Endodermal cell (in vitro differentiated cells): ENCODE measurements at regions not wholly inside any gene's neighbourhood (a gene's known extent, or its start where the extent isn't known, plus 50 kb on each side); places are given as distances from the start of the nearest gene placed in this dataset.
A peak's percentile ranks its signal among the peaks of the same experiment; 100 is the strongest.

Experiments used
- DNase-seq: peaks from one replicate; pipeline ENCODE4 v3.0.0-alpha.2; 2017
- H3K27ac ChIP-seq: 2 replicates; pipeline ENCODE4 v1.5.1; 2013; ENCODE audit warnings: mild to moderate bottlenecking, low read depth, low read length, moderate library complexity
- H3K27me3 ChIP-seq: 2 replicates; pipeline ENCODE4 v1.6.1; 2013; ENCODE audit warnings: mild to moderate bottlenecking, low read length, moderate library complexity; ENCODE audit not compliant: insufficient read depth, control insufficient read depth, poor library complexity, severe bottlenecking
- H3K36me3 ChIP-seq: 2 replicates; pipeline ENCODE4 v1.7.0; 2013; ENCODE audit warnings: mild to moderate bottlenecking, low read length, moderate library complexity; ENCODE audit not compliant: control insufficient read depth, insufficient read depth
- H3K4me1 ChIP-seq: one replicate; pipeline ENCODE4 v1.7.0; 2013; ENCODE audit warnings: low read length; ENCODE audit not compliant: control insufficient read depth, insufficient read depth
- H3K4me3 ChIP-seq: 2 replicates; pipeline ENCODE4 v1.5.1; 2013; ENCODE audit warnings: mild to moderate bottlenecking, low read length, moderate library complexity
- H3K9ac ChIP-seq: 2 replicates; pipeline ENCODE4 v1.6.1; 2013; ENCODE audit warnings: mild to moderate bottlenecking, low read length, moderate library complexity; ENCODE audit not compliant: poor library complexity, severe bottlenecking; ENCODE audit errors: extremely low read depth
- H3K9me3 ChIP-seq: 2 replicates; pipeline ENCODE4 v1.6.1; 2013; ENCODE audit warnings: mild to moderate bottlenecking, low read length, moderate library complexity; ENCODE audit not compliant: control insufficient read depth
- H3K27ac Mint-ChIP-seq: 2 replicates; pipeline ENCODE4 v1.8.0; 2020; ENCODE audit warnings: mixed read lengths
- H3K27me3 Mint-ChIP-seq: 2 replicates; pipeline ENCODE4 v1.8.0; 2021; ENCODE audit warnings: mild to moderate bottlenecking, mixed read lengths; ENCODE audit not compliant: insufficient read depth
- H3K36me3 Mint-ChIP-seq: 2 replicates; pipeline ENCODE4 v1.8.0; 2020; ENCODE audit warnings: low read depth, mixed read lengths
- H3K4me1 Mint-ChIP-seq: 2 replicates; pipeline ENCODE4 v1.8.0; 2020; ENCODE audit warnings: mixed read lengths
- H3K4me3 Mint-ChIP-seq: 2 replicates; pipeline ENCODE4 v1.8.0; 2020; ENCODE audit warnings: mild to moderate bottlenecking, moderate library complexity, mixed read lengths
- H3K9me3 Mint-ChIP-seq: 2 replicates; pipeline ENCODE4 v1.8.0; 2020; ENCODE audit warnings: mild to moderate bottlenecking, mixed read lengths
- WGBS, 2 experiments: methylation state at CpG; one replicate each; pipeline versions ENCODE4 v1.1.5 to v1.1.7; 2013; ENCODE audit warnings: missing lambda C conversion rate in 2 of 2, mixed read lengths in 1 of 2; ENCODE audit not compliant: insufficient coverage in 1 of 2, insufficient read length in 1 of 2; 5-methylcytosine and 5-hydroxymethylcytosine counted together
- TF ChIP-seq, protein P1 (sequence below): fragments of 200-600 bp; sonication (generic); conservative IDR thresholded peaks from 2 replicates; pipeline ENCODE4 v1.5.0; 2021; ENCODE audit warnings: antibody characterized with exemption, mild to moderate bottlenecking

DNA sequence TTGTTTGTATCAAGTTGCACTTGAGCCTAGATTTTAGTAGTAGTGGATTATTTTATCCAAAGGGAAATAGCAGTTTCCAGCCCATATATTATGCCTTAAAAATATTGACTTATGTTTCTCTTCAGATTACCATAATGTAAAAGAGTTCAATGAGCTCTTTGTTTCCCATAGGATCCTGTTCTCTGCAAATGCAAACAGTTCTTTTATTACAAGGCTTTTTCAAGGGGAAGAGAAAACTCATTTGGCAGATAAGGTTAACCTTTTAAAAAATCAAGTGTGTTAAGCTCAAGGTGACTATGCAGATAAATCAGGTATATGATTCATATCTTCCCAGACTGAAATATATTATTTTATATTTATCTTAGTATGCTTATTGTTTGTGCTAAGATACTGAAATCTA, 961.2 kb upstream of the SPRY2 start:
- TF ChIP-seq, protein P1, sequence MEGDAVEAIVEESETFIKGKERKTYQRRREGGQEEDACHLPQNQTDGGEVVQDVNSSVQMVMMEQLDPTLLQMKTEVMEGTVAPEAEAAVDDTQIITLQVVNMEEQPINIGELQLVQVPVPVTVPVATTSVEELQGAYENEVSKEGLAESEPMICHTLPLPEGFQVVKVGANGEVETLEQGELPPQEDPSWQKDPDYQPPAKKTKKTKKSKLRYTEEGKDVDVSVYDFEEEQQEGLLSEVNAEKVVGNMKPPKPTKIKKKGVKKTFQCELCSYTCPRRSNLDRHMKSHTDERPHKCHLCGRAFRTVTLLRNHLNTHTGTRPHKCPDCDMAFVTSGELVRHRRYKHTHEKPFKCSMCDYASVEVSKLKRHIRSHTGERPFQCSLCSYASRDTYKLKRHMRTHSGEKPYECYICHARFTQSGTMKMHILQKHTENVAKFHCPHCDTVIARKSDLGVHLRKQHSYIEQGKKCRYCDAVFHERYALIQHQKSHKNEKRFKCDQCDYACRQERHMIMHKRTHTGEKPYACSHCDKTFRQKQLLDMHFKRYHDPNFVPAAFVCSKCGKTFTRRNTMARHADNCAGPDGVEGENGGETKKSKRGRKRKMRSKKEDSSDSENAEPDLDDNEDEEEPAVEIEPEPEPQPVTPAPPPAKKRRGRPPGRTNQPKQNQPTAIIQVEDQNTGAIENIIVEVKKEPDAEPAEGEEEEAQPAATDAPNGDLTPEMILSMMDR, result no peak
- H3K27me3 ChIP-seq, result no peaks in the 10 kb centered on the region

DNA sequence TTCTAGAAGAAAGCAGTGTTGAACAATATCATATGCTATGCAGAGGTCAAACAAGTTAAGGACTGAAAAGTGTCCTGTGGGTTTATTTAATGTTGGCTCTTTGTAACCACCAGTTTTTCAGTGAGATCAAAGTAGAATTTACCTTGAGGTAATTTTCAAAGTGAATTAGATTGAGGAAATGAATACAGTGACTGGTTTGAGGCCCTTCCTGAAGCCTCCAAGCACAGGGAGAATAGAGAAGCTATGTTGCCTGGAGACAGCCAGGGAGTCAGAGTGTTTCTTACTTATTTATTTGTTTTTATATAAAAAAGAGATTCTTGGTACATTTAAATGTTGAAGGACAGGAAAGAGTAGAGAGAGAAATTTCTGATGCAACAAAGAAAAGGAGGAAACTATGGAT, 954.3 kb upstream of the SPRY2 start:
- peak overlapping the region; percentile 37 for H3K27ac Mint-ChIP-seq
- no peak overlapping the region for H3K4me3 Mint-ChIP-seq
- no peaks in the 10 kb centered on the region for H3K9me3 Mint-ChIP-seq
- H3K4me1 Mint-ChIP-seq, result peaks cover 21% of the 10 kb centered on the region
- TF ChIP-seq, protein P1, result no peak
- Histone ChIP-seq H3K27ac (no peak overlapping the region), H3K36me3 (no peaks in the 10 kb centered on the region), H3K9ac (no peak overlapping the region), H3K4me3 (no peak overlapping the region), H3K27me3 (no peaks in the 10 kb centered on the region), H3K4me1 (peaks cover 10% of the 10 kb centered on the region), H3K9me3 (no peaks in the 10 kb centered on the region)
- DNase-seq, result no peak
- H3K27me3 Mint-ChIP-seq, result no peaks in the 10 kb centered on the region
- no peaks in the 10 kb centered on the region for H3K36me3 Mint-ChIP-seq

More for the DNA sequence above, 961.2 kb upstream of the SPRY2 start:
- no peaks in the 10 kb centered on the region for H3K4me1 Mint-ChIP-seq
- H3K4me3 ChIP-seq, result no peak overlapping the region
- H3K27ac ChIP-seq, result no peak overlapping the region
- H3K9ac ChIP-seq, result no peak overlapping the region
- H3K36me3 Mint-ChIP-seq, result no peaks in the 10 kb centered on the region
- H3K9me3 Mint-ChIP-seq, result no peaks in the 10 kb centered on the region
- DNase-seq, result no peak
- H3K4me3 Mint-ChIP-seq, result no peak overlapping the region
- no peaks in the 10 kb centered on the region for H3K27me3 Mint-ChIP-seq
- H3K4me1 ChIP-seq, result no peaks in the 10 kb centered on the region
- no peaks in the 10 kb centered on the region for H3K9me3 ChIP-seq
- H3K27ac Mint-ChIP-seq, result no peak overlapping the region
- H3K36me3 ChIP-seq, result no peaks in the 10 kb centered on the region

DNA sequence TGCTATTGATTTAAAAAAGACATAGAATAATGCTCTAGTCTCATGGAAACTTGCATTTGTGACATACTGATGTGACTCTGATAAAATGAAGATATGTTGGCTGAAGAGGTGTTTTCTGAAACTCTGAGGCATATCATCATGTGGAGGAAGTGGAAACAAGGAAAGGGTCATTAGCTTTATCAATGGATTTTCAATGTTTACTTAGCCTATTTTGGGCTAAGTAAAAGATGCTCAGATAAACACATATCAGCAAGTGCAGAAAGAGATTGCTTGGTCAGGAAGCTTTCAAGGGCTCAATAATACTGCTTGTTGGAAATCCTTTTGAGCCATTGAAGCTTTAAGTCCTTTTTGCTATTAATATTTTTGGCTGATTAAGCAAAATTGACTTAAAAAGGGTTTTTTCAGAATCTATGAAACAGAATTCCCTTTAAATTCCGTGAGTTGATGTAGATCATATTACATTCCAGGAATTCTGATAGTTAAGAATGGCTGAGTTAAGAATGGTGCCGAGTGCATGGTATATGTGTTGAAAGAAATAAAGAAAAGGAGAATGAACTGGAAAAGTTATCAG, 952.8 kb upstream of the SPRY2 start:
- H3K9ac ChIP-seq, result no peak overlapping the region
- 81 to 86% methylated on average over 2 of the region's 2 CpGs for WGBS, 2 experiments
- Mint-ChIP-seq H3K27ac (no peak overlapping the region), H3K4me1 (peaks cover 21% of the 10 kb centered on the region), H3K9me3 (no peaks in the 10 kb centered on the region), H3K36me3 (no peaks in the 10 kb centered on the region), H3K4me3 (no peak overlapping the region), H3K27me3 (no peaks in the 10 kb centered on the region)
- H3K4me3 ChIP-seq, result no peak overlapping the region
- TF ChIP-seq, protein P1, result no peak
- H3K9me3 ChIP-seq, result no peaks in the 10 kb centered on the region
- peaks cover 10% of the 10 kb centered on the region for H3K4me1 ChIP-seq
- no peak for DNase-seq
- H3K27me3 ChIP-seq, result no peaks in the 10 kb centered on the region
- H3K36me3 ChIP-seq, result no peaks in the 10 kb centered on the region
- no peak overlapping the region for H3K27ac ChIP-seq
